Neutrophil (primary cell): ENCODE measurements at regions not wholly inside any gene's neighbourhood (a gene's known extent, or its start where the extent isn't known, plus 50 kb on each side); places are given as distances from the start of the nearest gene placed in this dataset.

ENCODE experiments used
- H3K27ac ChIP-seq: fragments of 200-600 bp; sonication (generic); 2 replicates; pipeline ENCODE4 v1.5.1; 2016; ENCODE audit warnings: mild to moderate bottlenecking, moderate library complexity
- H3K27me3 ChIP-seq: fragments of 200-600 bp; sonication (generic); 2 replicates; pipeline ENCODE4 v1.6.0; 2016; ENCODE audit warnings: mild to moderate bottlenecking
- H3K36me3 ChIP-seq: fragments of 200-600 bp; sonication (generic); 2 replicates; pipeline ENCODE4 v1.5.1; 2017
- H3K4me1 ChIP-seq, 2 experiments: fragments of 200-600 bp in 1 of 2; sonication (generic) in 1 of 2; 1 replicate in 1 of 2; 2 replicates in 1 of 2; pipeline versions ENCODE4 v1.5.1 to v1.6.1; 2013 to 2016; ENCODE audit warnings: low read depth in 1 of 2, low read length in 1 of 2, mild to moderate bottlenecking in 1 of 2, moderate library complexity in 1 of 2; ENCODE audit not compliant: control insufficient read depth in 1 of 2, insufficient read depth in 1 of 2
- H3K4me3 ChIP-seq, 2 experiments: fragments of 200-600 bp in 1 of 2; sonication (generic) in 1 of 2; 1 replicate in 1 of 2; 2 replicates in 1 of 2; pipeline ENCODE4 v1.5.1; 2013 to 2016; ENCODE audit warnings: low read depth in 1 of 2, low read length in 1 of 2, mild to moderate bottlenecking in 1 of 2, moderate library complexity in 1 of 2
- H3K9me3 ChIP-seq: fragments of 200-600 bp; sonication (generic); 2 replicates; pipeline ENCODE4 v1.5.1; 2016
- TF ChIP-seq, protein P1 (sequence below): fragments of 200-600 bp; sonication (generic); IDR thresholded peaks from 2 replicates; pipeline ENCODE4 v1.5.1; 2016; ENCODE audit warnings: antibody characterized with exemption

DNA sequence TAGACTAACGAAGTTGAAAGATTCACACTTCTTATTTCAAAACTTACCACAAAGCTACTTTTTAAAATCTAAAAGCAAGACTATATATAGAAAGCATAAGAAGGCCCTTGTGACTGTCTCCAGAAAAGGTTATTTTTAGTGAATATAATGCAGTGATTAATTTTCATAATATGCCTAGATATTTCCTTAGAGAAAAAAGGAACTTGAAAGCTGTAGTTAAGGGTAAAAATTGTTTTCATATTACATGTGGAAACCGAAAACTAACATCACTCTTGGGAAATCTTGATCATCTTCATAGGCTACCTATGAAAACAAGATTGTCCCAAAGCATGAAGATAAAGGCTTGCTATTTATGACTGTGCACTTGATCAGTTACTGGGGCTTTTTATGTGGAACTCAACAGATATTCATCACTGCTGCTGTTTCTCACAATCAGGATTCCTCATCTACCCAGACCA, 223.2 kb downstream of the SH2D4B start:
- H3K9me3 ChIP-seq, result no peaks in the 10 kb centered on the region
- H3K36me3 ChIP-seq, result no peaks in the 10 kb centered on the region
- H3K27ac ChIP-seq, result no peak overlapping the region
- no peaks in the 10 kb centered on the region for H3K27me3 ChIP-seq
- TF ChIP-seq, protein P1, sequence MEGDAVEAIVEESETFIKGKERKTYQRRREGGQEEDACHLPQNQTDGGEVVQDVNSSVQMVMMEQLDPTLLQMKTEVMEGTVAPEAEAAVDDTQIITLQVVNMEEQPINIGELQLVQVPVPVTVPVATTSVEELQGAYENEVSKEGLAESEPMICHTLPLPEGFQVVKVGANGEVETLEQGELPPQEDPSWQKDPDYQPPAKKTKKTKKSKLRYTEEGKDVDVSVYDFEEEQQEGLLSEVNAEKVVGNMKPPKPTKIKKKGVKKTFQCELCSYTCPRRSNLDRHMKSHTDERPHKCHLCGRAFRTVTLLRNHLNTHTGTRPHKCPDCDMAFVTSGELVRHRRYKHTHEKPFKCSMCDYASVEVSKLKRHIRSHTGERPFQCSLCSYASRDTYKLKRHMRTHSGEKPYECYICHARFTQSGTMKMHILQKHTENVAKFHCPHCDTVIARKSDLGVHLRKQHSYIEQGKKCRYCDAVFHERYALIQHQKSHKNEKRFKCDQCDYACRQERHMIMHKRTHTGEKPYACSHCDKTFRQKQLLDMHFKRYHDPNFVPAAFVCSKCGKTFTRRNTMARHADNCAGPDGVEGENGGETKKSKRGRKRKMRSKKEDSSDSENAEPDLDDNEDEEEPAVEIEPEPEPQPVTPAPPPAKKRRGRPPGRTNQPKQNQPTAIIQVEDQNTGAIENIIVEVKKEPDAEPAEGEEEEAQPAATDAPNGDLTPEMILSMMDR, result no peak
- H3K4me1 ChIP-seq, result no peaks in the 10 kb centered on the region
- no peak overlapping the region for H3K4me3 ChIP-seq

DNA sequence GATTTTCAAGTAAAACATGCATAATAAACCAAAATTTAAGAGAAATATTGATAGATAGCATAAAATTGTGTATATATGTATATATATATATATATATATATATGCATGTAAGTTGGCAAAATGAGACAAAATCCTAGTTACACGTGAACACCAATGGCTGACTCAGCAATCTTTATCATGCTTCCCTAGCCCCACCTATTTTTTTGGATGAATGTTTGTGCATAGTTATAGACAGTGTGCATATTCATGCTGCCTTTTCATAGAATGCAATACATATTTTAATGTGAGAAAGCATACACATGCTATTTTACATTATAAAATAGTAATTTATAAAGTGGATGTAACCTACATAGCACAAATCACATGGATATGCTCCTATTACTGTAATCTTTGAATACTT, 230.3 kb downstream of the SH2D4B start:
- H3K4me3 ChIP-seq, result no peak overlapping the region
- no peaks in the 10 kb centered on the region for H3K36me3 ChIP-seq
- H3K9me3 ChIP-seq, result no peaks in the 10 kb centered on the region
- no peaks in the 10 kb centered on the region for H3K4me1 ChIP-seq
- H3K27me3 ChIP-seq, result no peaks in the 10 kb centered on the region
- no peak overlapping the region for H3K27ac ChIP-seq
- TF ChIP-seq, protein P1, result no peak

DNA sequence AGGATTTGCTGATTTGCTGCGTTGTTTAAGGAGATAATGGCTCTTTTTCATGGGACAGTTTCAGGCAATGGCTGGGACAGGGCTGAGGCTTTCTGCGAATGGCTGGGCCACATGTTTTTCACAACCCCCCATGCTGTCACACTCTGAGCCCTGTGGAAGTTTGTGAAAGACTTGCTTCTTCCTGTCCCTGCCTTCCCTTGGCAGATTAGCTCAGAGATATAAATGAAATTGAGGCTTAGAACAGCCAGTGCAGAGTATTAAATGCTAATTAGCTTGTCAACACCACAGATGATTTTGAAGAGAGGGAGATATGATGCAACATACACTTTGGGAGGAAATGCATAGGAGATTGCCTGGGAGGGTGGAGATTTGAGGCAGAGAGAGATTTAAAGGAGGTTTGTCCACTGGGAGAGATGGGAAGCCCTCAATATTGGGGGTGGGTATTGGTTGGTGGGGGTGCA, 232.0 kb downstream of the SH2D4B start:
- H3K27me3 ChIP-seq, result no peaks in the 10 kb centered on the region
- H3K4me1 ChIP-seq, result no peaks in the 10 kb centered on the region
- H3K9me3 ChIP-seq, result no peaks in the 10 kb centered on the region
- TF ChIP-seq, protein P1, result no peak
- H3K27ac ChIP-seq, result no peak overlapping the region
- no peak overlapping the region for H3K4me3 ChIP-seq
- no peaks in the 10 kb centered on the region for H3K36me3 ChIP-seq

DNA sequence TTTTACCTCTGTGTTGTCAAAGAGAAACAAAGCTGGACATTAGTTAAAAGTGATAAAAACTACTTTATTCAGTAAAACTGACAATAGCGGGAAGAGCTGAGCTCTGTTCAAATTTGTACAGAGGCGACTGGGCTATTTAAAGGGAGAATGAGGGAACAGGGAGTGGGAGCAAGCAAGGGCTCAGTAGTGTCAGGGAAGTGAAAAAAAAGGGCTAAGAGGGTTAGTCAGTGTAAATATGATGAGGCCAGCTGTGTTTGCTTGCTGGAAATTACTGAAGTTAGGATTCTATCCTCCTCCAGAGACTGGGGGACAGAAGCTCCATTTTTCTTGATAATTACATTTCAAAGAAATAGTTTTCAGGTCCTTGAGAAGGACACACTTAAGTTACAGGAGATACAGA, 232.5 kb downstream of the SH2D4B start:
- TF ChIP-seq, protein P1, result no peak
- Histone ChIP-seq H3K9me3 (no peaks in the 10 kb centered on the region), H3K36me3 (no peaks in the 10 kb centered on the region), H3K27ac (no peak overlapping the region), H3K4me3 (no peak overlapping the region), H3K27me3 (no peaks in the 10 kb centered on the region), H3K4me1 (no peaks in the 10 kb centered on the region)

DNA sequence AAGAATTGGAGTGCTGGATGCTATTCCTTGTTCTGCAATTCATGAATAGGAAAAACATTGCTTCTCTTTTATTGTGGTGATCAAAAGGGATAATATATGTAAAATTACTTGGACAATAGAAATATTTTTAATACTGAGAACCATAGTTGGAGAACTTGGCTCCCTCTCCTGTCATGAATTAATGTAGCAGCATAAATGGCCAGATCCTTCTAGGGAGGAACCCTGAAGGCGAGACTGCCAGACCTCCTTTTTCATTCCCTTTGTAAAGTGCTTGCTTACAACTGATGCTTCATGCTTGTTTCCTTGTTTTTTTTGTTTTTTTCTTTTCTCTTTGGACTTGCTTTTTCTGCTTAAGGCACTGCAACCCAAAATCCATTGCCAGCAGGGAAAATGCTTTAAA, 233.6 kb downstream of the SH2D4B start:
- no peak overlapping the region for H3K27ac ChIP-seq
- TF ChIP-seq, protein P1, result no peak
- no peak overlapping the region for H3K4me3 ChIP-seq

More for the DNA sequence above, 233.6 kb downstream of the SH2D4B start:
- Histone ChIP-seq H3K9me3 (no peaks in the 10 kb centered on the region), H3K4me1 (no peaks in the 10 kb centered on the region), H3K27me3 (no peaks in the 10 kb centered on the region), H3K36me3 (no peaks in the 10 kb centered on the region)
